Glomerular visceral epithelial cell (primary cell): ENCODE measurements at regions not wholly inside any gene's neighbourhood (a gene's known extent, or its start where the extent isn't known, plus 50 kb on each side); places are given as distances from the start of the nearest gene placed in this dataset.
"Not testable (repeated sequence)": the region's sequence is repeated elsewhere in the genome, so short reads cannot be mapped to it uniquely, and the experiment has no call there.

Experiments used
- DNase-seq: peaks from one replicate; pipeline ENCODE4 v3.0.0-alpha.2; 2016; ENCODE audit errors: extremely low spot score

- no peak for DNase-seq
These were observed 148.4 kb upstream of the SFRP2 start for GRCh38 chr4:153937289-153937688.

GRCh38 chr4:153936121-153936520 lies 147.2 kb upstream of the SFRP2 start:
- DNase-seq: no peak

DNA sequence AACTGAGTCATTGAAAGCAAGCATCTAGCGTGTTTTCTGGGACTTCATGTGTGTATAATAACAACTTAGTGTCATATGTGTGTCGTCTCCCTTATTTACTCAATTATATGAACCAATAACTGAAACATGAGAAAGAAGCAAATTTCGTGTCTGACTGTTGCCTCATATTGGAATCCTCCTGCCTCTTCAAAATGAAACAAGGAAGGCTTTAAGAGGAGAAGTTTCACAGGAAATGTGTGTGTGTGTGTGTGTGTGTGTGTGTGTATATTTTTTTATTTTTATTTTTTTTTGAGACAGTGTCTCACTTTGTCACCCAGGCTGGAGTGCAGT lies 145.8 kb upstream of the SFRP2 start:
- no peak for DNase-seq

GRCh38 chr4:153933915-153934687 lies 145.2 kb upstream of the SFRP2 start:
- no peak for DNase-seq

GRCh38 chr4:153931804-153932203 lies 142.9 kb upstream of the SFRP2 start:
- DNase-seq: peak; percentile 48

DNA sequence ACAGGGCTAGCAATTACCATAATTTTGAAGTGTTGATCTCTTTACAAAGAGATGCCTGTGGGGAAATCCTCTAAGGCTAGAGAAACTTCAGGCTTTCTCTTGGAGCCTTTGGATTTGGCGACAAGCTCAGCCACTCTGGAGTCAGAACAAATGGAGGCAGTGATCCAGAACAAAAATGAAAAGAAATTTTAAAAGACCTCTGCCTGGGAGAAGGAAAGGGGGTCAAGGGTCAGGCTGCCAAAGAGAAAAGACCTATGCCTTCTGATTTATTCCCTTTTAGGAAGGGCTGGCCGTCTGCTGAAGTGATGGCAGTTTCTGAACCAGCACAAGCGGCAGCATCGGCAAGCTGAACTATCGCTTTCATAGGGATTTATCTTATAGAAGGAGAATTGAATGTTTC lies 140.8 kb upstream of the SFRP2 start:
- no peak for DNase-seq

DNA sequence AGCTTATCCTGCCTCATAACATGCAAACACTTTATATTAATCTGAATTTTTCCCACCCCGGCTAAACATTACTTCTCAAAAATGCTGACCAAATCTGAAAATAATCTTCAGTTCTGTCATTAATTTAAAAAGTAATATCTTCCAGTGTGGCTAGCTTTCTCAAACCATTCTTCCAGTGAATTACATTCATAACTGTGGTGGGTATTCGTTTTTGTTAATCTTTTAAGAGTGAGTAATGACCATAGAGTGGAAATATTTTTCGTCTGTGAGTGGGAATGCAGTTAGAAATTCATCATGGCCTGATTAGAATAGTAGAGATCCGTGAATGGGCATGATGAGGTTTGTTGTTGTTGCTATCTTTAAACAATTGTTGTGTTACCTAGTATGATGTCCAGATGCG lies 138.6 kb upstream of the SFRP2 start:
- DNase-seq: peak; percentile 50

- no peak for DNase-seq
These were observed 133.3 kb upstream of the SFRP2 start for GRCh38 chr4:153922148-153922547.

DNA sequence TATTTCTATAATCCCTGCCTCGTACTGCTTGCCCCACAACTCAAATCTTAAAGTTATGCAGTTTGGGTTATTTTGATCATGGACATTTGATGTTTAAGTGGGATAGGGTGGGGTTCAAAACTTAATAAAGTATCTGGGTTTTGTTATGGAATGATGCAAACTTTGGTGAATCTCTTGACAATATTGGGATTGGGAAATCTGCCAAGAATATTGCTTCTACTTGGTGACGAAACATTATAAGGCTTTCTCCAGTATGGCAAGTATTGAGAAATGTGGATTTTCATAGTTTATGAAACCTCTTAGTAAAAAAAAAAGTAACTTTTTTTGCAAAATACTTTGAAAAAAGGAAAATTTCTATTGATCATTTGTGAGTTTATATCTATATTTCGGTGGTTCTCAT lies 130.8 kb upstream of the SFRP2 start:
- no peak for DNase-seq

DNA sequence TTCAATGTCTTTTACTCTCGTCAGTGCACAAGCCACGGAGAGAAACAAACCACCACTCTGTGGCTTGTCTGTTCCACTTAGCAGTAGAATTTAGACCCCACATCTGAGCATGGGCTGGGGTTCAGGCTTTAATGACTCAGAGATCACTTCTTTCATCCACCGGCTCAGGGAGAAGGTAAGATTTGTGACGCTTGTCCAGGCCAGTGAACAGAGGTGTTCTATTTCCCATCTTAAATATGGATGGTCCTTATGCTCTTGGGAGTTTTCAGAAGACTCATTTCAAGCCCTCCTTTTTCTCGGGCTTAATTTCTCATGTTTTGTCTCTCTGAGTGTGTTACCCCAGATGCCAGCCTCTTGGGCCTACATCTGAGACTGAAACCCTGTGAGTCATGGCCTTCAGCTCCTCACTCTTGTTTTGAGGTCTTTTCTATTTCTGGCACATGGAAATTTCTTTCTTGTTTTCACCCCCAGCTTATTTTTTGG lies 127.4 kb upstream of the SFRP2 start:
- no peak for DNase-seq

DNA sequence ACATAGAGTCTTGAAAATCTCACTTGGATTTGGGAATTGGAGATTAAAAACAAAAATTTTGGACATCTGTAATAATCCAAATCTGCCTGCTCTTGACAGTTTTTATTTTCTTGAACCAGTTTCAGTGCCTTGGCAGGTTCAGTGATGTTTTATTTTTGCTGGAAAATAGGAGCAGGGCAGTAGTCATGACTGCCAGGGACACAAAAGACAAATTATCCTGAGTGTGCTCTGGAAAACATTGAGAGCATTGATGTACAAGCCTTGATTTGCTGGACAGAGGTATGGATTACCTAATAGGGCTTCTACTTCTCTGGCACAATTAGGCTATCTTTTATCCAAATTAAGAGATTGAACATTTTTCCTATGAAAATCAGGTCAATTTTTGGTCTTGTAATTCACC lies 123.4 kb upstream of the SFRP2 start:
- DNase-seq: no peak

DNA sequence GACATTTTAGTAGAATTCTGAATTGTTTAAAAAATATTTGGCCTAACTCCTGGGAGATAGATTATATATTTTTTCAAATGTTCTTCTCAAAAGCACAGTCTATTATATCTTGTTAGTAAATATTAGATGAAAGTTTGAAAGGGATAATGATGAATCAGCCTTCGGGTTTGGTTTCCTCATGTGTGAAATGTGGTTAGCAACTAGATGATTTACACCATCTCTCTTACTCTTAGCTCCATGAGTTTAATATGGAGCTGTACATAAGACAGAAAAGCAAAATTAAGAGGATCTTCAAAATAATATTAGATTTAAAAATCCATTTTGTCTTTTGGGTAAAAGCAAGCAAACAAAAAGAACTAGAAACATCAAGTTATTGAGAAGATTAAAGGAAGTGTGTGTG lies 120.8 kb upstream of the SFRP2 start:
- peak; percentile 27 for DNase-seq

GRCh38 chr4:153906231-153906630 lies 117.3 kb upstream of the SFRP2 start:
- DNase-seq: no peak

DNA sequence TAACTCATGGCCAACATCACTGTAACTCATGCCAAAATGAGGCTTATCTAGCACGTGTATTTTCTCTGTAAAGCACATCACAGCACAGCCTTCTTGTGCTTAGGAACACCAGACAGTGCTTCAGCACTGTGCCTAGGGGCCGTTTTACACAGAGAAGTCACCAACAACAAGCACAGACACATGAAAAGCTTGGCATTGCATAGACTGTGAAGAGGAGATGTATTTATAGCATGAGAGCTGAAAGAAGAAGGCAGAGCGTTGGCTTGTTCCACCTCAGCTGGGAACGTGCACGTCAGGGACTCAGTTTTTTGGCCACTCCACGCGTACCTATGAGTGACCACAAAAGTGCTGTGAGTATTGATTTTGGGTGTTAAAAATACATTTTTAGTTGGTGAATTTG lies 116.3 kb upstream of the SFRP2 start:
- DNase-seq: no peak

- DNase-seq: no peak
These were observed 115.1 kb upstream of the SFRP2 start for GRCh38 chr4:153904011-153904410.

DNA sequence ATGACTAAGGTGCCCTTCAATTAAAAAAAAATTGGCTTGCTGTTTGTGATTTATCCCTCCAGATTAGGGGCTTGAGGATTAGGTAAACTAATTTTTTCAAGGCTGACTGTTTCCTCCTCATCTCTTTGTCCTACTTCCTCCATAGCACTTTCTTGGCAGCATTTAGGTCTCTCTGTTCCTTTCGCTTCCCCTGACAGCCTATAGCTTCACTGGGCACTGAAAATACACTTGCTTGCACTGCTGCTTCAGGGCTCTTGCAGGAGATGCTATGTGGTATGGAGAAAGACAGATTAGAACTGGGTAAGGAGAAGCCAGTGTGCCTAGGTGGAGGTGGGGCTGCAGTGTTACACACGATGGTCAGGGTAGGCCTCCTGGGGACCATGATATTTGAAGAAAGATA lies 112.3 kb upstream of the SFRP2 start:
- no peak for DNase-seq

- no peak for DNase-seq
These were observed 111.5 kb upstream of the SFRP2 start for GRCh38 chr4:153900426-153900825.

- no peak for DNase-seq
These were observed 101.9 kb upstream of the SFRP2 start for GRCh38 chr4:153890761-153891160.

GRCh38 chr4:153887217-153887616 lies 98.3 kb upstream of the SFRP2 start:
- no peak for DNase-seq

DNA sequence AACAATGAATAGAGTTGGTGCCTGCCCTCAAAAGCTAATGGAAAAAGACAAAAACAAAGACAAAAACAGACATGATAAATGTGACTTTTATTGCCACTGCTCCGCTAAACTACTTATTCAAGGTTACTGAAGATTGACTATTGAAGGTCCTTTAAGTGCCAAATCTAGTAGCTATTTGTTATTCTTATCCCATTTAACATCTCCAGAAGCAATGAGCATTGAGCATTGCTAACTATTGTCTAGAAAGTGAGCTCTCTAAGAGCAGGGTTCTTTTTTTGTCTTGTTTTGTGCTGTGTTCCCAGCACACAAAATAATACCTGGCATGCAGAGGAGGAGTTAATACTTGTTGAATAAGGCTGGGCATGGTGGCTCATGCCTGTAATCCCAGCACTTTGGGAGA lies 95.4 kb upstream of the SFRP2 start:
- no peak for DNase-seq

DNA sequence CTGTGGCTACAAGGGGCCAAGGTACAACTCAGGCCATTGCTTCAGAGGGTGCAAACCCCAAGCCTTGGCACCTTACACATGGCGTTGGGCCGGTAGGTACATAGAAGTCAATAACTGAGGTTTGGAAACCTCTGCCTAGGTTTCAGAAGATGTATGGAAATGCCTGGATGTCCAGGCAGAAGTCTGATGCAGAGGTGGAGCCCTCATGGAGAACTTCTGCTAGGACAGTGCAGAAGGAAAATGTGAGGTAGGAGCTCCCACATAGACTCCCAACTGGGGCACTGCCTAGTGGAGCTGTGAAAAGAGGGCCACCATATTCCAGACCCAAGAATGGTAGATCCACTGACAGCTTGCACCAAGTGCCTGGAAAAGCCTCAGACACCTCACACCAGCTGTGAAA lies 92.1 kb upstream of the SFRP2 start:
- DNase-seq: no peak

DNA sequence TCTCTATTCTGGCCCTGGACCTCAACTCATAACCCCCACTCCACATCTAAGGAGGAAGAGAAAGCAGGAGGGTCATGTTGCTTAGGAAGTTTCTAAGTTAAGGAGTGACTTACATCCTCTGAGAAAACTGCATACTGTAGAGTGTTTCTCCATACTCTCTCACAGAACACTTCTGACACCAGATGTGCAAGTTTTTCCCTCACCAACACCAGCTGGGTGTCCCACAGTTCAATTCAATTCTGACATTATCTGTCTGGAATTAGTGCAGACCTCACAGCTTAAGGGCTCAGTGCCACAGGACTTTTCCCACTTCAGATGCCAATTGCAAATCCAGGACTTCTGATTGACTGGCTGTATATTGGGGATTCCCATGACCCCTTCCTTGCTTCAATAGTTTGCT lies 89.0 kb upstream of the SFRP2 start:
- peak; percentile 27 for DNase-seq

DNA sequence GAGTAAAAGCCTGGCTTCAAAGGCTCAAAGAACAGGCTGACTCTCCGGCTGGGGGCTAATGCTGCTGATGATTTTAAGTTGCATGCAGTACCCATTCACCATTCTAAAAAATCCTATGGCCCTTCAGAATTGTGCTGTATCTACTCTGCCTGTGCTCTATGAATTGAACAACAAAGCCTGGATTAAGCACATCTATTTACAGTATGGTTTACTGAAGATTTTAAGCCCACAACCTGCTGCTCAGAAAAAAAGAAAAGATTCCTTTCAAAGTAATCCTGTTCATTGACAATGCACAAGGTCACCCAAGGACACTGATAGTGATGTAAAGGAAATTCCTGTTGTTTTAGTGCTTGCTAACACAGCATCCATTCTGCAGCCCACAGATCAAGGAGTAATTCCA lies 84.9 kb upstream of the SFRP2 start:
- DNase-seq: no peak

GRCh38 chr4:153866766-153867165 lies 77.9 kb upstream of the SFRP2 start:
- DNase-seq: not testable (repeated sequence)
